ENCODE measurements at regions not wholly inside any gene's neighbourhood (a gene's known extent, or its start where the extent isn't known, plus 50 kb on each side); places are given as distances from the start of the nearest gene placed in this dataset.

- Histone ChIP-seq H3K36me3 (replicated peaks in 1 of 2; ENCODE audit: control extremely low read depth in 1 of 2, control insufficient read depth in 1 of 2, extremely low read depth in 1 of 2, insufficient read depth in 2 of 2, low read length in 1 of 2) (no peaks in the 10 kb centered on the region), H3K79me2 (ENCODE audit: control insufficient read depth, insufficient read depth, low read length) (no peaks in the 10 kb centered on the region), H3K4me1 (ENCODE audit: control insufficient read depth in 2 of 2, insufficient read depth in 2 of 2, low read length in 2 of 2) (no peaks in the 10 kb centered on the region), H3K9me3 (ENCODE audit: control extremely low read depth in 1 of 3, control insufficient read depth in 2 of 3, insufficient read depth in 1 of 3, low read length in 2 of 3) (no peaks in the 10 kb centered on the region), H3K4me2 (replicated peaks; ENCODE audit: low read depth, low read length, poor library complexity, severe bottlenecking) (no peak overlapping the region), H4K20me1 (ENCODE audit: control insufficient read depth, insufficient read depth, low read length, poor library complexity, severe bottlenecking) (no peaks in the 10 kb centered on the region), H2AFZ (ENCODE audit: insufficient read depth, low read depth, low read length, poor library complexity, severe bottlenecking) (no peak overlapping the region), H3K9ac (ENCODE audit: low read length) (no peak overlapping the region), H3K27ac (ENCODE audit: low read length in 2 of 2) (no peak overlapping the region), H3K4me3 (ENCODE audit: control extremely low read depth in 1 of 5, extremely low read depth in 1 of 5, insufficient read depth in 1 of 5, low read depth in 2 of 5, low read length in 4 of 5) (no peak overlapping the region), H3K27me3 (replicated peaks in 1 of 4; ENCODE audit: control extremely low read depth in 1 of 4, control insufficient read depth in 3 of 4, insufficient read depth in 4 of 4, low read length in 3 of 4) (no peaks in the 10 kb centered on the region)
- CTCF ChIA-PET = no interaction called here
- POLR2A ChIA-PET = no interaction called here
- intact Hi-C loops (cut with micrococcal nuclease) = no loop called here
- DNase-seq (no peak), ATAC-seq (ENCODE audit: low read depth) (no peak)
- H3K4me1 Mint-ChIP-seq = no peaks in the 10 kb centered on the region
- no peaks in the 10 kb centered on the region for H3K9me3 Mint-ChIP-seq (ENCODE audit: insufficient read depth)
- no peak overlapping the region for H3K4me3 Mint-ChIP-seq
- no peaks in the 10 kb centered on the region for H3K27me3 Mint-ChIP-seq
- no peak overlapping the region for H3K27ac Mint-ChIP-seq
- no peak for TF ChIP-seq EZH2 (IDR thresholded peaks at IDR 0.05; ENCODE audit: borderline replicate concordance, insufficient read depth, low read depth, low read length, poor library complexity, severe bottlenecking)
- no peak for TF ChIP-seq CTCF (IDR thresholded peaks at IDR 0.05)
Measured at GRCh38 chr6:147023148-147023547, 181.1 kb upstream of the STXBP5 start.

GRCh38 chr6:147023581-147023980 is 180.6 kb upstream of the STXBP5 start:
- intact Hi-C loops (cut with micrococcal nuclease) = no loop called here

More at GRCh38 chr6:147023581-147023980, 180.6 kb upstream of the STXBP5 start:
- no peaks in the 10 kb centered on the region for H3K27me3 Mint-ChIP-seq
- H3K27ac Mint-ChIP-seq = no peak overlapping the region
- CTCF ChIA-PET = no interaction called here
- 73% methylated on average over 2 of the region's 3 CpGs for WGBS (ENCODE audit: insufficient coverage)
- H3K79me2 ChIP-seq (ENCODE audit: control insufficient read depth, insufficient read depth, low read length) = no peaks in the 10 kb centered on the region
- no peak overlapping the region for H3K27ac ChIP-seq (ENCODE audit: low read length in 2 of 2)
- no peaks in the 10 kb centered on the region for H3K4me1 Mint-ChIP-seq
- H2AFZ ChIP-seq (ENCODE audit: insufficient read depth, low read depth, low read length, poor library complexity, severe bottlenecking) = no peak overlapping the region
- H3K9me3 ChIP-seq (ENCODE audit: control extremely low read depth in 1 of 3, control insufficient read depth in 2 of 3, insufficient read depth in 1 of 3, low read length in 2 of 3) = no peaks in the 10 kb centered on the region
- no peak overlapping the region for H3K4me2 ChIP-seq (replicated peaks; ENCODE audit: low read depth, low read length, poor library complexity, severe bottlenecking)
- no peak for TF ChIP-seq CTCF (IDR thresholded peaks at IDR 0.05)
- TF ChIP-seq EZH2 (IDR thresholded peaks at IDR 0.05; ENCODE audit: borderline replicate concordance, insufficient read depth, low read depth, low read length, poor library complexity, severe bottlenecking) = no peak
- H3K4me3 ChIP-seq (ENCODE audit: control extremely low read depth in 1 of 5, extremely low read depth in 1 of 5, insufficient read depth in 1 of 5, low read depth in 2 of 5, low read length in 4 of 5) = no peak overlapping the region
- POLR2A ChIA-PET = no interaction called here
- H3K27me3 ChIP-seq (replicated peaks in 1 of 4; ENCODE audit: control extremely low read depth in 1 of 4, control insufficient read depth in 3 of 4, insufficient read depth in 4 of 4, low read length in 3 of 4) = no peaks in the 10 kb centered on the region
- no peak overlapping the region for H3K4me3 Mint-ChIP-seq
- DNase-seq (no peak), ATAC-seq (ENCODE audit: low read depth) (no peak)
- H3K9me3 Mint-ChIP-seq (ENCODE audit: insufficient read depth) = no peaks in the 10 kb centered on the region
- H3K9ac ChIP-seq (ENCODE audit: low read length) = no peak overlapping the region
- no peaks in the 10 kb centered on the region for H3K4me1 ChIP-seq (ENCODE audit: control insufficient read depth in 2 of 2, insufficient read depth in 2 of 2, low read length in 2 of 2)
- no peaks in the 10 kb centered on the region for H4K20me1 ChIP-seq (ENCODE audit: control insufficient read depth, insufficient read depth, low read length, poor library complexity, severe bottlenecking)
- no peaks in the 10 kb centered on the region for H3K36me3 ChIP-seq (replicated peaks in 1 of 2; ENCODE audit: control extremely low read depth in 1 of 2, control insufficient read depth in 1 of 2, extremely low read depth in 1 of 2, insufficient read depth in 2 of 2, low read length in 1 of 2)

Data from B cell (primary cell).